Mucosa of descending colon (tissue), 3 donors: ENCODE measurements at regions not wholly inside any gene's neighbourhood (a gene's known extent, or its start where the extent isn't known, plus 50 kb on each side); places are given as distances from the start of the nearest gene placed in this dataset.

Experiments used
- ATAC-seq: fragments of 200-7000 bp; cut with Tn5 transposase; one replicate; pipeline ENCODE4 v1.9.1; 2020; ENCODE audit warnings: mild to moderate bottlenecking, moderate library complexity
- DNase-seq, 3 donors: peaks; one replicate each; pipeline ENCODE4 v3.0.0-alpha.2; 2020
- H3K36me3 ChIP-seq: fragments of 200-600 bp; one replicate; pipeline ENCODE4 v1.8.0; 2021; ENCODE audit warnings: low read depth, mild to moderate bottlenecking
- H3K4me1 ChIP-seq: fragments of 200-600 bp; one replicate; pipeline ENCODE4 v1.8.0; 2021; ENCODE audit warnings: low read depth, mild to moderate bottlenecking
- H3K4me3 ChIP-seq: fragments of 200-600 bp; one replicate; pipeline ENCODE4 v1.8.0; 2021; ENCODE audit warnings: mild to moderate bottlenecking
- H3K9me3 ChIP-seq: fragments of 200-600 bp; one replicate; pipeline ENCODE4 v1.8.0; 2021; ENCODE audit warnings: mild to moderate bottlenecking
- CTCF ChIP-seq: fragments of 200-600 bp; IDR thresholded peaks from one replicate; pipeline ENCODE4 v1.8.0; 2022; ENCODE audit warnings: antibody characterized with exemption, mild to moderate bottlenecking
- intact Hi-C, 2 donors: fragments of 100-400 bp; cut with DNase I in 1 of 2; cut with micrococcal nuclease in 1 of 2; formaldehyde crosslinking; loops; one replicate each; pipeline versions ENCODE4 v1.11.0 to v1.11.1; 2022; cut with DNase I, micrococcal nuclease
- donor health status: DM: no; HTN: no; CAD: no; lungs with moderate emphysema.
- donor health status: DM: no; HTN: no; CAD: no.
- donor health status: DM: no; HTN: yes; CAD: no.

GRCh38 chr1:81298266-81298665 is 502.5 kb upstream of the ADGRL2 start:
- Histone ChIP-seq H3K9me3 (no peaks in the 10 kb centered on the region), H3K36me3 (no peaks in the 10 kb centered on the region), H3K4me1 (no peaks in the 10 kb centered on the region), H3K4me3 (no peak overlapping the region)
- DNase-seq (no peak), ATAC-seq (no peak)
- intact Hi-C loops = no loop called here
- no peak for TF ChIP-seq CTCF

GRCh38 chr1:81296601-81297000 is 504.1 kb upstream of the ADGRL2 start:
- intact Hi-C loops = no loop called here
- H3K36me3 ChIP-seq = no peaks in the 10 kb centered on the region
- no peak for TF ChIP-seq CTCF
- no peak overlapping the region for H3K4me3 ChIP-seq
- no peaks in the 10 kb centered on the region for H3K4me1 ChIP-seq
- H3K9me3 ChIP-seq = no peaks in the 10 kb centered on the region
- no peak for ATAC-seq
- DNase-seq = no peak

GRCh38 chr1:81290326-81290725 is 510.4 kb upstream of the ADGRL2 start:
- H3K4me1 ChIP-seq = no peaks in the 10 kb centered on the region
- ATAC-seq (no peak), DNase-seq (no peak)
- no peaks in the 10 kb centered on the region for H3K36me3 ChIP-seq
- intact Hi-C loops = no loop called here
- no peaks in the 10 kb centered on the region for H3K9me3 ChIP-seq
- no peak for TF ChIP-seq CTCF
- H3K4me3 ChIP-seq = no peak overlapping the region

GRCh38 chr1:81288689-81289088 is 512.0 kb upstream of the ADGRL2 start:
- DNase-seq (no peak), ATAC-seq (no peak)
- Histone ChIP-seq H3K4me3 (no peak overlapping the region), H3K9me3 (no peaks in the 10 kb centered on the region), H3K4me1 (no peaks in the 10 kb centered on the region), H3K36me3 (no peaks in the 10 kb centered on the region)
- intact Hi-C loops = no loop called here
- TF ChIP-seq CTCF = no peak

GRCh38 chr1:81287411-81288080 is 513.2 kb upstream of the ADGRL2 start:
- H3K36me3 ChIP-seq = no peaks in the 10 kb centered on the region
- DNase-seq (no peak), ATAC-seq (no peak)
- H3K4me3 ChIP-seq = no peak overlapping the region
- no peak for TF ChIP-seq CTCF
- no peaks in the 10 kb centered on the region for H3K9me3 ChIP-seq
- H3K4me1 ChIP-seq = no peaks in the 10 kb centered on the region
- intact Hi-C loops = no loop called here

GRCh38 chr1:81270051-81270450 is 530.7 kb upstream of the ADGRL2 start:
- intact Hi-C loops = loop anchor here in 1 of 2 donors (5.0 kb wide), 1 partner anchor 1297 kb away; no protein-coding TSS in a partner anchor
- Histone ChIP-seq H3K9me3 (no peaks in the 10 kb centered on the region), H3K4me1 (no peaks in the 10 kb centered on the region), H3K36me3 (no peaks in the 10 kb centered on the region), H3K4me3 (no peak overlapping the region)
- DNase-seq (no peak), ATAC-seq (no peak)
- TF ChIP-seq CTCF = no peak
